ENCODE measurements at regions not wholly inside any gene's neighbourhood (a gene's known extent, or its start where the extent isn't known, plus 50 kb on each side); places are given as distances from the start of the nearest gene placed in this dataset.

DNA sequence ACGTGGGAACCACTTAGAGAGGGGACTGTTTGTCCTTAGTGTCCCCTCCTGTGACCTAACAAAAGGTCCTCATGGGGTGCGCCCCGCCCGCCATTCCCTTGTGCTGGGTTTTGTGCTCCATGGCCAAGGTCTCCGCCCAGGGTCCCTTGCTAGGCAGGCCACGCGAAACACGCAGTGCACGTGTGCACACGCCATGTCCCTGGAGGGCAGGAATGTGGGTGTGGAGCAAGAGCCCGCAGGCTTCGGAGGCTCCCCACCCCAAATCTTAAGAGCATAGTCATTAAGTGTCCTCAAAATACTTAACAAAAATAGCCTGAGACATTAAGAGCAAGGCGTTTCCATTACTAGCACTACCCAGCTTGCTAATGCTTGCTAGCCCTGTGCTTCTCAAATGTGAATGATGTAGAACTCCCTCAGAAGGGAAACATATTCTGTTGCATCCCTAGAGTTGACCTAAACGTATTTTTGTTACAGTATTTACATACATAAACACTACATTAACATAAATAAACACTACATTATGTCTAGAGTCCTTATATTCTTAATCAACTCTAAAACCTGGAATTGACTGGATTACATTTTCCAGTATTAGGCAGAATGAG is 117.6 kb upstream of the APCDD1 start:
- in situ Hi-C loops (cut with MboI; ENCODE audit: low pct_ligation_motif_present in 1 of 4, low pct_unique_long_range_greater_than_20kb in 1 of 4, low sequenced_read_pairs in 3 of 4) (no loop called here), intact Hi-C loops (cut with DNase I; ENCODE audit: low total_unique reads) (no loop called here)
- H3K4me3 ChIP-seq, result no peak overlapping the region
- no peak overlapping the region for H3K27ac ChIP-seq
- no peaks in the 10 kb centered on the region for H3K36me3 ChIP-seq
- H3K9me3 ChIP-seq, result no peaks in the 10 kb centered on the region
- no peak for DNase-seq
- TF ChIP-seq, protein P1, sequence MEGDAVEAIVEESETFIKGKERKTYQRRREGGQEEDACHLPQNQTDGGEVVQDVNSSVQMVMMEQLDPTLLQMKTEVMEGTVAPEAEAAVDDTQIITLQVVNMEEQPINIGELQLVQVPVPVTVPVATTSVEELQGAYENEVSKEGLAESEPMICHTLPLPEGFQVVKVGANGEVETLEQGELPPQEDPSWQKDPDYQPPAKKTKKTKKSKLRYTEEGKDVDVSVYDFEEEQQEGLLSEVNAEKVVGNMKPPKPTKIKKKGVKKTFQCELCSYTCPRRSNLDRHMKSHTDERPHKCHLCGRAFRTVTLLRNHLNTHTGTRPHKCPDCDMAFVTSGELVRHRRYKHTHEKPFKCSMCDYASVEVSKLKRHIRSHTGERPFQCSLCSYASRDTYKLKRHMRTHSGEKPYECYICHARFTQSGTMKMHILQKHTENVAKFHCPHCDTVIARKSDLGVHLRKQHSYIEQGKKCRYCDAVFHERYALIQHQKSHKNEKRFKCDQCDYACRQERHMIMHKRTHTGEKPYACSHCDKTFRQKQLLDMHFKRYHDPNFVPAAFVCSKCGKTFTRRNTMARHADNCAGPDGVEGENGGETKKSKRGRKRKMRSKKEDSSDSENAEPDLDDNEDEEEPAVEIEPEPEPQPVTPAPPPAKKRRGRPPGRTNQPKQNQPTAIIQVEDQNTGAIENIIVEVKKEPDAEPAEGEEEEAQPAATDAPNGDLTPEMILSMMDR (IDR thresholded peaks at IDR 0.05), result no peak
- TF ChIP-seq EP300 (IDR thresholded peaks at IDR 0.05; ENCODE audit: low read depth), result no peak
- TF ChIP-seq POLR2A (IDR thresholded peaks at IDR 0.05), result no peak
- no peak for TF ChIP-seq POLR2AphosphoS5 (IDR thresholded peaks at IDR 0.05)
- 51 to 87% methylated on average over 2 to 14 of the region's 14 CpGs for WGBS, 2 donors (ENCODE audit: low coverage in 1 of 2)
- H3K27me3 ChIP-seq, result no peaks in the 10 kb centered on the region
- no peaks in the 10 kb centered on the region for H3K4me1 ChIP-seq

GRCh38 chr18:10340821-10341220 is 113.6 kb upstream of the APCDD1 start:
- H3K9me3 ChIP-seq, result no peaks in the 10 kb centered on the region
- no peak overlapping the region for H3K27ac ChIP-seq
- in situ Hi-C loops (cut with MboI; ENCODE audit: low pct_ligation_motif_present in 1 of 4, low pct_unique_long_range_greater_than_20kb in 1 of 4, low sequenced_read_pairs in 3 of 4) (no loop called here), intact Hi-C loops (cut with DNase I; ENCODE audit: low total_unique reads) (no loop called here)
- no peaks in the 10 kb centered on the region for H3K27me3 ChIP-seq
- H3K36me3 ChIP-seq, result no peaks in the 10 kb centered on the region
- no peak overlapping the region for H3K4me3 ChIP-seq
- no peak for DNase-seq
- H3K4me1 ChIP-seq, result no peaks in the 10 kb centered on the region
- TF ChIP-seq POLR2A (IDR thresholded peaks at IDR 0.05), result no peak
- no peak for TF ChIP-seq POLR2AphosphoS5 (IDR thresholded peaks at IDR 0.05)
- TF ChIP-seq EP300 (IDR thresholded peaks at IDR 0.05; ENCODE audit: low read depth), result no peak
- WGBS, 2 donors (ENCODE audit: low coverage in 1 of 2), result 79 to 100% methylated on average over 1 to 5 of the region's 5 CpGs

DNA sequence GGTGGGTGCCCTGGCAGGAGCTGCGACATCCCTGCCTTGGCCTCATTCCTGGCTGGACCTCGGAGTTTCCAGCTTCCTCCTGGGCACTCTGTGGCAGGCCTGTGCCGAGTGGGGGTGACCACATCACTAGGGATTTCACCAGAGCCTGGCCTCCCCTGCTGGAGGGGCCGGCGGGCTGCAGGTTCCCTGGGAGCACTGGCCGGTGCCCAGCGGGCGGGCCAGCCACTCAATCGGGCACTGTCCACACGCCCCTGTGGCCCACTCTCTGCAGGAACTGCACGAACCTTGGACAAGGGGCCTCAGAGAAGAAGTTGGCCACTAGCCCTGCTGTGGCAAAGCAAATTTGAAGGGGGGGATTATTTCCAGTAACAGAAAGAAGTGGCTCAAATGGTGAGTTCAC is 110.7 kb upstream of the APCDD1 start:
- in situ Hi-C loops (cut with MboI; ENCODE audit: low pct_ligation_motif_present in 1 of 4, low pct_unique_long_range_greater_than_20kb in 1 of 4, low sequenced_read_pairs in 3 of 4) (no loop called here), intact Hi-C loops (cut with DNase I; ENCODE audit: low total_unique reads) (no loop called here)
- DNase-seq, result no peak
- no peaks in the 10 kb centered on the region for H3K36me3 ChIP-seq
- no peaks in the 10 kb centered on the region for H3K4me1 ChIP-seq
- no peaks in the 10 kb centered on the region for H3K9me3 ChIP-seq
- H3K4me3 ChIP-seq, result no peak overlapping the region
- WGBS, 2 donors (ENCODE audit: low coverage in 1 of 2), result 88% methylated on average over 11 of the region's 11 CpGs; no CpG with 5 or more reads in 1 of the 2 donors
- no peak overlapping the region for H3K27ac ChIP-seq
- no peaks in the 10 kb centered on the region for H3K27me3 ChIP-seq
- TF ChIP-seq POLR2A (IDR thresholded peaks at IDR 0.05), result no peak
- TF ChIP-seq, protein P1 (IDR thresholded peaks at IDR 0.05), result no peak
- TF ChIP-seq POLR2AphosphoS5 (IDR thresholded peaks at IDR 0.05), result no peak
- no peak for TF ChIP-seq EP300 (IDR thresholded peaks at IDR 0.05; ENCODE audit: low read depth)

DNA sequence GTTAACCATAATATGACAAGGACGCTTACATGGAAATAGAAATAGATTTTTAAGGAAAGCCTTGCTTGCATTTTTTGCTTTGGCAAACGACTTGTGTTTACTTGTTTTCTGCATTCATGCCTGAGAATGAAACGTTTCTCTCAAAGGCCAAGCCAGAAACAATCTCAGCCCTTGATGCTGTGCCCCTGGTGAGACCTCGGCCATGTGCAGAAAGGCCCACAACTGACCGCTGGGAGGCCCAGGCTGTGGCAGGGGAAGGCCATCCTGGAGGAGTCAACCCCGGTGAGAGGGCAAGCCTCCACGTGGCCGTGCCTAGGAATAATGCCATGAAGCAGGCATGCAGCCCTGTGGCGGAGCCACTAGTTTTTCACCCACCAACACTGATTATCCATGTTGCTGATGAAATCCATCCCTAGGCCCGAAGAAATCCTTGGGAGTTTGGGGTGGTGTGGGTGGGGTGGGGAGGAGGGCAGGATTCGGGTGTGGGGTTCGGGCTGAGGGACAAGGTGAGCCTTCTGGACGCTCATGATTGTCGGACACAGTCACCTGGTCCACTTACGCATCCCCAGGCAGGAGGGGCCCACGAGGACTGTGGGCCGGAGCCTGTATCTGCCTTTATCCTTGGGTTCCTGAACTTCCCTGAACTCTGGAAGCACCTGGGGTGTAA is 107.6 kb upstream of the APCDD1 start:
- Histone ChIP-seq H3K4me3 (no peak overlapping the region), H3K4me1 (no peaks in the 10 kb centered on the region), H3K9me3 (no peaks in the 10 kb centered on the region), H3K36me3 (no peaks in the 10 kb centered on the region), H3K27me3 (no peaks in the 10 kb centered on the region), H3K27ac (no peak overlapping the region)
- intact Hi-C loops (cut with DNase I; ENCODE audit: low total_unique reads), result no loop called here
- WGBS, 2 donors (ENCODE audit: low coverage in 1 of 2), result 46 to 83% methylated on average over 4 to 17 of the region's 17 CpGs
- no peak for DNase-seq
- TF ChIP-seq, protein P1 (IDR thresholded peaks at IDR 0.05), result no peak
- TF ChIP-seq EP300 (IDR thresholded peaks at IDR 0.05; ENCODE audit: low read depth) (no peak), POLR2AphosphoS5 (IDR thresholded peaks at IDR 0.05) (no peak), POLR2A (IDR thresholded peaks at IDR 0.05) (no peak)
- in situ Hi-C loops (cut with MboI; ENCODE audit: low pct_ligation_motif_present in 1 of 4, low pct_unique_long_range_greater_than_20kb in 1 of 4, low sequenced_read_pairs in 3 of 4), result no loop called here
